HEK293 (cell line): ENCODE measurements at regions not wholly inside any gene's neighbourhood (a gene's known extent, or its start where the extent isn't known, plus 50 kb on each side); places are given as distances from the start of the nearest gene placed in this dataset.

Source experiments
- CTCF ChIA-PET: fragments of 350-600 bp; formaldehyde crosslinking; extraction: SDS; loops from one replicate; lab custom pipeline; 2021; ENCODE audit warnings: antibody characterized with exemption; lab: Yijun Ruan, JAX
- POLR2A ChIA-PET: fragments of 300-600 bp; formaldehyde crosslinking; extraction: SDS; loops from one replicate; lab custom pipeline; 2020; ENCODE audit warnings: antibody characterized with exemption, inconsistent platforms; lab: Yijun Ruan, JAX
- H3K27ac ChIP-seq: fragments of 200-500 bp; sonication (Bioruptor generic); 2 replicates; pipeline ENCODE4 v1.5.1; 2014; ENCODE audit warnings: low read depth, low read length, control low read depth, inconsistent platforms; ENCODE audit errors: extremely low read depth
- H3K36me3 ChIP-seq, 2 experiments: fragments of 200-500 bp in 1 of 2; sonication (Bioruptor generic) in 1 of 2; 1 replicate in 1 of 2; 2 replicates in 1 of 2; pipeline ENCODE4 v1.5.1; 2014 to 2017; ENCODE audit warnings: inconsistent platforms in 2 of 2, low read length in 2 of 2; ENCODE audit not compliant: control insufficient read depth in 2 of 2, insufficient read depth in 1 of 2
- H3K4me1 ChIP-seq: fragments of 200-500 bp; sonication (Bioruptor generic); 2 replicates; pipeline ENCODE4 v1.5.1; 2014; ENCODE audit warnings: mild to moderate bottlenecking, low read length, inconsistent platforms; ENCODE audit not compliant: control insufficient read depth, insufficient read depth
- H3K4me3 ChIP-seq: 2 replicates; pipeline ENCODE4 v1.5.1; 2011; ENCODE audit warnings: low read depth, mild to moderate bottlenecking, control low read depth, low read length, moderate library complexity
- H3K9me3 ChIP-seq: fragments of 200-500 bp; sonication (Bioruptor generic); 2 replicates; pipeline ENCODE4 v1.5.1; 2014; ENCODE audit warnings: low read depth, low read length, inconsistent platforms; ENCODE audit not compliant: control insufficient read depth, insufficient read depth
- BCL11B ChIP-seq: fragments of 450-650 bp; formaldehyde crosslinking; IDR thresholded peaks from 2 replicates; pipeline ENCODE4 v1.5.1; 2016; ENCODE audit warnings: low read depth, missing biosample characterization, missing genetic modification characterization
- KLF8 ChIP-seq: fragments of 450-650 bp; formaldehyde crosslinking; IDR thresholded peaks from 2 replicates; pipeline ENCODE4 v1.5.1; 2016; ENCODE audit warnings: missing biosample characterization, missing genetic modification characterization
- PRDM6 ChIP-seq: fragments of 450-650 bp; formaldehyde crosslinking; IDR thresholded peaks from 2 replicates; pipeline ENCODE4 v1.5.1; 2017; ENCODE audit warnings: missing biosample characterization, missing genetic modification characterization
- ZBTB11 ChIP-seq: fragments of 450-650 bp; formaldehyde crosslinking; conservative IDR thresholded peaks from 2 replicates; pipeline ENCODE4 v1.5.1; 2016; ENCODE audit warnings: low read depth, missing biosample characterization, missing genetic modification characterization
- ZEB2 ChIP-seq: fragments of 450-650 bp; formaldehyde crosslinking; IDR thresholded peaks from 2 replicates; pipeline ENCODE4 v1.5.1; 2016; ENCODE audit warnings: missing biosample characterization, missing genetic modification characterization
- ZFP69B ChIP-seq: fragments of 450-650 bp; formaldehyde crosslinking; IDR thresholded peaks from 2 replicates; pipeline ENCODE4 v1.5.1; 2016; ENCODE audit warnings: missing biosample characterization, missing genetic modification characterization
- ZNF112 ChIP-seq: fragments of 450-650 bp; formaldehyde crosslinking; IDR thresholded peaks from 2 replicates; pipeline ENCODE4 v1.5.0; 2017; ENCODE audit warnings: missing biosample characterization, missing genetic modification characterization
- ZNF138 ChIP-seq: fragments of 450-650 bp; formaldehyde crosslinking; IDR thresholded peaks from 2 replicates; pipeline ENCODE4 v1.5.1; 2016; ENCODE audit warnings: missing biosample characterization, missing genetic modification characterization, borderline replicate concordance
- ZNF175 ChIP-seq: fragments of 450-650 bp; formaldehyde crosslinking; IDR thresholded peaks from 2 replicates; pipeline ENCODE4 v1.5.1; 2016; ENCODE audit warnings: missing biosample characterization, missing genetic modification characterization
- ZNF391 ChIP-seq: fragments of 450-650 bp; formaldehyde crosslinking; IDR thresholded peaks from 2 replicates; pipeline ENCODE4 v1.5.1; 2016; ENCODE audit warnings: low read depth, missing biosample characterization, missing genetic modification characterization, borderline replicate concordance
- ZNF423 ChIP-seq: fragments of 450-650 bp; formaldehyde crosslinking; IDR thresholded peaks from 2 replicates; pipeline ENCODE4 v1.5.1; 2016; ENCODE audit warnings: missing biosample characterization, missing genetic modification characterization
- ZNF530 ChIP-seq: fragments of 450-650 bp; formaldehyde crosslinking; IDR thresholded peaks from 2 replicates; pipeline ENCODE4 v1.5.1; 2016; ENCODE audit warnings: low read depth, missing biosample characterization, missing genetic modification characterization
- ZNF555 ChIP-seq: fragments of 450-650 bp; formaldehyde crosslinking; conservative IDR thresholded peaks from 2 replicates; pipeline ENCODE4 v1.5.1; 2017; ENCODE audit warnings: missing biosample characterization, mild to moderate bottlenecking, missing genetic modification characterization, inconsistent platforms
- ZNF610 ChIP-seq: fragments of 450-650 bp; formaldehyde crosslinking; IDR thresholded peaks from 2 replicates; pipeline ENCODE4 v1.5.1; 2016; ENCODE audit warnings: missing biosample characterization, missing genetic modification characterization, borderline replicate concordance
- TF ChIP-seq, protein P1 (sequence below): fragments of 450-650 bp; formaldehyde crosslinking; IDR thresholded peaks from 2 replicates; pipeline ENCODE4 v1.5.1; 2016; ENCODE audit warnings: missing biosample characterization, missing genetic modification characterization, borderline replicate concordance
- TF ChIP-seq, protein P2 (sequence below): fragments of 450-650 bp; formaldehyde crosslinking; IDR thresholded peaks from 2 replicates; pipeline ENCODE4 v1.5.1; 2016; ENCODE audit warnings: missing biosample characterization, missing genetic modification characterization

DNA sequence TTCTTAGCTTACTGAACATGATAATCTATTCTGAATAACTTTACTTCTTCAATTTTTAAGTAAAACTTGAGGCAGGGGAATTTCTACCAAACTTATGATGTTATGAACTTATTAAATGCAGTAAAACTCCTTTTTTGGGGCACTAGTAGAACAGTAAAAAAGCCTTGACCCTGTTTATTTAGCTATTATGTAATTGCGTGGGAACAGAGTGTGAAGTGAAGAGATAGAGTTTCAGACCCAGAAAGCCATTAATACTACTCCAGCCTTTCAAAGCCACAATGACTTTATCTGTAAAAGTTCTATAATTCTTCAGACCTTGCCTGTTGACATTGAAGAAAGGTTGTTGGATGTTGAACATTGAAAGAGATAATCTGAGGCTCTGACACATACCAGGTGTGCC is 638.8 kb upstream of the GRM7 start (continued):
- TF ChIP-seq ZBTB11 (tag by site-specific recombination), result no peak

DNA sequence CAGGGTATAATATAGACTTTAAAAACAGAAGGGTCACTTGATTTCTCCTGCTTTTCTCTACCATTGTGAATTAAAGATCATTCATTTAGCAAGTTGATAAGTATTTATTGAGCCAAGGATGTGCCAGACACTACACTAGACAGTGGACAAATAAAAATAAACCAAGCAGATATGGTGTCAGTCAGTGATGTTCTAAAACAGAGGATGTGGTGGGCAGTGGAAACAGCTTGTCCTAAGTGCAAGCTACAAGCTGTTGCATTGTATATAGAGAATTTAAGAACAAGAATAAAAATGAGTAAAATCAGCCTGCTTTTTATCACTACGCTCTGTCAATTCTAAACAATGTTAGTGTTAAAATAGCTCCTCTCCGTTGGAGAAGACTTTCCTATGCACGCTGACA is 637.3 kb upstream of the GRM7 start:
- Histone ChIP-seq H3K4me3 (no peak overlapping the region), H3K27ac (no peak overlapping the region), H3K4me1 (no peaks in the 10 kb centered on the region), H3K9me3 (no peaks in the 10 kb centered on the region), H3K36me3 (no peaks in the 10 kb centered on the region)
- TF ChIP-seq ZNF555 (no peak), ZNF423 (tag by site-specific recombination) (no peak), ZNF610 (tag by site-specific recombination) (no peak), BCL11B (tag by site-specific recombination) (no peak), KLF8 (tag by site-specific recombination) (no peak), ZEB2 (tag by site-specific recombination) (no peak), ZFP69B (no peak), ZNF391 (tag by site-specific recombination) (no peak), PRDM6 (tag by site-specific recombination) (no peak), ZNF175 (no peak), ZNF138 (tag by site-specific recombination) (no peak), ZNF112 (tag by site-specific recombination) (no peak), ZNF530 (tag by site-specific recombination) (no peak)
- TF ChIP-seq, protein P1, sequence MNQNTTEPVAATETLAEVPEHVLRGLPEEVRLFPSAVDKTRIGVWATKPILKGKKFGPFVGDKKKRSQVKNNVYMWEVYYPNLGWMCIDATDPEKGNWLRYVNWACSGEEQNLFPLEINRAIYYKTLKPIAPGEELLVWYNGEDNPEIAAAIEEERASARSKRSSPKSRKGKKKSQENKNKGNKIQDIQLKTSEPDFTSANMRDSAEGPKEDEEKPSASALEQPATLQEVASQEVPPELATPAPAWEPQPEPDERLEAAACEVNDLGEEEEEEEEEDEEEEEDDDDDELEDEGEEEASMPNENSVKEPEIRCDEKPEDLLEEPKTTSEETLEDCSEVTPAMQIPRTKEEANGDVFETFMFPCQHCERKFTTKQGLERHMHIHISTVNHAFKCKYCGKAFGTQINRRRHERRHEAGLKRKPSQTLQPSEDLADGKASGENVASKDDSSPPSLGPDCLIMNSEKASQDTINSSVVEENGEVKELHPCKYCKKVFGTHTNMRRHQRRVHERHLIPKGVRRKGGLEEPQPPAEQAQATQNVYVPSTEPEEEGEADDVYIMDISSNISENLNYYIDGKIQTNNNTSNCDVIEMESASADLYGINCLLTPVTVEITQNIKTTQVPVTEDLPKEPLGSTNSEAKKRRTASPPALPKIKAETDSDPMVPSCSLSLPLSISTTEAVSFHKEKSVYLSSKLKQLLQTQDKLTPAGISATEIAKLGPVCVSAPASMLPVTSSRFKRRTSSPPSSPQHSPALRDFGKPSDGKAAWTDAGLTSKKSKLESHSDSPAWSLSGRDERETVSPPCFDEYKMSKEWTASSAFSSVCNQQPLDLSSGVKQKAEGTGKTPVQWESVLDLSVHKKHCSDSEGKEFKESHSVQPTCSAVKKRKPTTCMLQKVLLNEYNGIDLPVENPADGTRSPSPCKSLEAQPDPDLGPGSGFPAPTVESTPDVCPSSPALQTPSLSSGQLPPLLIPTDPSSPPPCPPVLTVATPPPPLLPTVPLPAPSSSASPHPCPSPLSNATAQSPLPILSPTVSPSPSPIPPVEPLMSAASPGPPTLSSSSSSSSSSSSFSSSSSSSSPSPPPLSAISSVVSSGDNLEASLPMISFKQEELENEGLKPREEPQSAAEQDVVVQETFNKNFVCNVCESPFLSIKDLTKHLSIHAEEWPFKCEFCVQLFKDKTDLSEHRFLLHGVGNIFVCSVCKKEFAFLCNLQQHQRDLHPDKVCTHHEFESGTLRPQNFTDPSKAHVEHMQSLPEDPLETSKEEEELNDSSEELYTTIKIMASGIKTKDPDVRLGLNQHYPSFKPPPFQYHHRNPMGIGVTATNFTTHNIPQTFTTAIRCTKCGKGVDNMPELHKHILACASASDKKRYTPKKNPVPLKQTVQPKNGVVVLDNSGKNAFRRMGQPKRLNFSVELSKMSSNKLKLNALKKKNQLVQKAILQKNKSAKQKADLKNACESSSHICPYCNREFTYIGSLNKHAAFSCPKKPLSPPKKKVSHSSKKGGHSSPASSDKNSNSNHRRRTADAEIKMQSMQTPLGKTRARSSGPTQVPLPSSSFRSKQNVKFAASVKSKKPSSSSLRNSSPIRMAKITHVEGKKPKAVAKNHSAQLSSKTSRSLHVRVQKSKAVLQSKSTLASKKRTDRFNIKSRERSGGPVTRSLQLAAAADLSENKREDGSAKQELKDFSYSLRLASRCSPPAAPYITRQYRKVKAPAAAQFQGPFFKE (tag by site-specific recombination), result no peak
- TF ChIP-seq, protein P2, sequence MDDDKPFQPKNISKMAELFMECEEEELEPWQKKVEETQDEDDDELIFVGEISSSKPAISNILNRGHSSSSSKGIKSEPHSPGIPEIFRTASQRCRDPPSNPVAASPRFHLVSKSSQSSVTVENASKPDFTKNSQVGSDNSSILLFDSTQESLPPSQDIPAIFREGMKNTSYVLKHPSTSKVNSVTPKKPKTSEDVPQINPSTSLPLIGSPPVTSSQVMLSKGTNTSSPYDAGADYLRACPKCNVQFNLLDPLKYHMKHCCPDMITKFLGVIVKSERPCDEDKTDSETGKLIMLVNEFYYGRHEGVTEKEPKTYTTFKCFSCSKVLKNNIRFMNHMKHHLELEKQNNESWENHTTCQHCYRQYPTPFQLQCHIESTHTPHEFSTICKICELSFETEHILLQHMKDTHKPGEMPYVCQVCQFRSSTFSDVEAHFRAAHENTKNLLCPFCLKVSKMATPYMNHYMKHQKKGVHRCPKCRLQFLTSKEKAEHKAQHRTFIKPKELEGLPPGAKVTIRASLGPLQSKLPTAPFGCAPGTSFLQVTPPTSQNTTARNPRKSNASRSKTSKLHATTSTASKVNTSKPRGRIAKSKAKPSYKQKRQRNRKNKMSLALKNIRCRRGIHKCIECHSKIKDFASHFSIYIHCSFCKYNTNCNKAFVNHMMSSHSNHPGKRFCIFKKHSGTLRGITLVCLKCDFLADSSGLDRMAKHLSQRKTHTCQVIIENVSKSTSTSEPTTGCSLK (tag by site-specific recombination), result no peak
- POLR2A ChIA-PET, result no interaction called here
- CTCF ChIA-PET, result interaction anchor here (0.7 kb wide), 1 partner anchor 29 kb away, joined by 3 read pairs; no protein-coding TSS in a partner anchor
